HEK293 (cell line): ENCODE measurements at regions not wholly inside any gene's neighbourhood (a gene's known extent, or its start where the extent isn't known, plus 50 kb on each side); places are given as distances from the start of the nearest gene placed in this dataset.

Experiments used
- CTCF ChIA-PET: fragments of 350-600 bp; formaldehyde crosslinking; extraction: SDS; loops from one replicate; lab custom pipeline; 2021; ENCODE audit warnings: antibody characterized with exemption; lab: Yijun Ruan, JAX
- POLR2A ChIA-PET: fragments of 300-600 bp; formaldehyde crosslinking; extraction: SDS; loops from one replicate; lab custom pipeline; 2020; ENCODE audit warnings: antibody characterized with exemption, inconsistent platforms; lab: Yijun Ruan, JAX
- H3K27ac ChIP-seq: fragments of 200-500 bp; sonication (Bioruptor generic); 2 replicates; pipeline ENCODE4 v1.5.1; 2014; ENCODE audit warnings: low read depth, low read length, control low read depth, inconsistent platforms; ENCODE audit errors: extremely low read depth
- H3K36me3 ChIP-seq, 2 experiments: fragments of 200-500 bp in 1 of 2; sonication (Bioruptor generic) in 1 of 2; 1 replicate in 1 of 2; 2 replicates in 1 of 2; pipeline ENCODE4 v1.5.1; 2014 to 2017; ENCODE audit warnings: inconsistent platforms in 2 of 2, low read length in 2 of 2; ENCODE audit not compliant: control insufficient read depth in 2 of 2, insufficient read depth in 1 of 2
- H3K4me1 ChIP-seq: fragments of 200-500 bp; sonication (Bioruptor generic); 2 replicates; pipeline ENCODE4 v1.5.1; 2014; ENCODE audit warnings: mild to moderate bottlenecking, low read length, inconsistent platforms; ENCODE audit not compliant: control insufficient read depth, insufficient read depth
- H3K4me3 ChIP-seq: 2 replicates; pipeline ENCODE4 v1.5.1; 2011; ENCODE audit warnings: low read depth, mild to moderate bottlenecking, control low read depth, low read length, moderate library complexity
- H3K9me3 ChIP-seq: fragments of 200-500 bp; sonication (Bioruptor generic); 2 replicates; pipeline ENCODE4 v1.5.1; 2014; ENCODE audit warnings: low read depth, low read length, inconsistent platforms; ENCODE audit not compliant: control insufficient read depth, insufficient read depth
- ATF2 ChIP-seq: fragments of 450-650 bp; formaldehyde crosslinking; IDR thresholded peaks from 2 replicates; pipeline ENCODE4 v1.5.1; 2016; ENCODE audit warnings: missing biosample characterization, missing genetic modification characterization, low read depth
- FEZF1 ChIP-seq: fragments of 450-650 bp; formaldehyde crosslinking; IDR thresholded peaks from 2 replicates; pipeline ENCODE4 v1.5.1; 2016; ENCODE audit warnings: missing biosample characterization, missing genetic modification characterization
- HIC1 ChIP-seq: fragments of 450-650 bp; formaldehyde crosslinking; IDR thresholded peaks from 2 replicates; pipeline ENCODE4 v1.5.1; 2016; ENCODE audit warnings: missing biosample characterization, missing genetic modification characterization
- PRDM2 ChIP-seq: fragments of 450-650 bp; formaldehyde crosslinking; IDR thresholded peaks from 2 replicates; pipeline ENCODE4 v1.5.1; 2016; ENCODE audit warnings: missing biosample characterization, missing genetic modification characterization, borderline replicate concordance
- TSHZ1 ChIP-seq: fragments of 450-650 bp; formaldehyde crosslinking; IDR thresholded peaks from 2 replicates; pipeline ENCODE4 v1.5.1; 2016; ENCODE audit warnings: missing biosample characterization, missing genetic modification characterization, borderline replicate concordance
- ZNF157 ChIP-seq: fragments of 450-650 bp; formaldehyde crosslinking; IDR thresholded peaks from 2 replicates; pipeline ENCODE4 v1.5.1; 2016; ENCODE audit warnings: missing biosample characterization, missing genetic modification characterization
- ZNF175 ChIP-seq: fragments of 450-650 bp; formaldehyde crosslinking; IDR thresholded peaks from 2 replicates; pipeline ENCODE4 v1.5.1; 2016; ENCODE audit warnings: missing biosample characterization, missing genetic modification characterization
- ZNF18 ChIP-seq: fragments of 450-650 bp; formaldehyde crosslinking; IDR thresholded peaks from 2 replicates; pipeline ENCODE4 v1.5.1; 2016; ENCODE audit warnings: missing biosample characterization, missing genetic modification characterization
- ZNF184 ChIP-seq: fragments of 450-650 bp; IDR thresholded peaks from 2 replicates; pipeline ENCODE4 v1.5.1; 2018; ENCODE audit warnings: missing biosample characterization, mild to moderate bottlenecking, missing genetic modification characterization
- ZNF362 ChIP-seq: fragments of 450-650 bp; formaldehyde crosslinking; IDR thresholded peaks from 2 replicates; pipeline ENCODE4 v1.5.1; 2016; ENCODE audit warnings: missing biosample characterization, missing genetic modification characterization
- ZNF398 ChIP-seq: fragments of 450-650 bp; formaldehyde crosslinking; IDR thresholded peaks from 2 replicates; pipeline ENCODE4 v1.5.1; 2017; ENCODE audit warnings: missing biosample characterization, missing genetic modification characterization
- ZNF561 ChIP-seq: fragments of 450-650 bp; IDR thresholded peaks from 2 replicates; pipeline ENCODE4 v1.5.1; 2018; ENCODE audit warnings: missing biosample characterization, missing genetic modification characterization, borderline replicate concordance
- ZNF585B ChIP-seq: fragments of 450-650 bp; formaldehyde crosslinking; IDR thresholded peaks from 2 replicates; pipeline ENCODE4 v1.5.1; 2016; ENCODE audit warnings: missing biosample characterization, missing genetic modification characterization
- ZNF677 ChIP-seq: fragments of 450-650 bp; IDR thresholded peaks from 2 replicates; pipeline ENCODE4 v1.5.0; 2018; ENCODE audit warnings: missing biosample characterization, mild to moderate bottlenecking, missing genetic modification characterization, moderate library complexity
- ZNF76 ChIP-seq: fragments of 450-650 bp; formaldehyde crosslinking; IDR thresholded peaks from 2 replicates; pipeline ENCODE4; 2016; ENCODE audit warnings: low read depth, missing biosample characterization, missing genetic modification characterization, borderline replicate concordance
- ZNF837 ChIP-seq: fragments of 450-650 bp; formaldehyde crosslinking; IDR thresholded peaks from 2 replicates; pipeline ENCODE4 v1.5.1; 2016; ENCODE audit warnings: missing biosample characterization, missing genetic modification characterization

- TF ChIP-seq PRDM2 (tag by site-specific recombination), result no peak
- no peak for TF ChIP-seq ZNF362 (tag by site-specific recombination)
- TF ChIP-seq ZNF398, result no peak
- no peak for TF ChIP-seq ZNF175 (tag by site-specific recombination)
- TF ChIP-seq ATF2 (tag by site-specific recombination), result no peak
Observed at GRCh38 chr3:110234831-110235230, 836.8 kb upstream of the NECTIN3 start (continued).

GRCh38 chr3:110236976-110237610 is 834.5 kb upstream of the NECTIN3 start:
- Histone ChIP-seq H3K27ac (no peak overlapping the region), H3K36me3 (no peaks in the 10 kb centered on the region), H3K4me3 (no peak overlapping the region), H3K9me3 (no peaks in the 10 kb centered on the region), H3K4me1 (no peaks in the 10 kb centered on the region)
- POLR2A ChIA-PET, result no interaction called here
- CTCF ChIA-PET, result no interaction called here
- TF ChIP-seq ZNF157 (tag by site-specific recombination) (no peak), ZNF184 (tag by site-specific recombination) (no peak), TSHZ1 (no peak), FEZF1 (tag by site-specific recombination) (no peak), ZNF76 (tag by site-specific recombination) (no peak), ZNF18 (no peak), HIC1 (tag by site-specific recombination) (no peak), ZNF837 (no peak), ZNF561 (tag by site-specific recombination) (no peak), ZNF677 (tag by site-specific recombination) (no peak), ZNF585B (tag by site-specific recombination) (no peak)
